ENCODE measurements at regions not wholly inside any gene's neighbourhood (a gene's known extent, or its start where the extent isn't known, plus 50 kb on each side); places are given as distances from the start of the nearest gene placed in this dataset.

DNA sequence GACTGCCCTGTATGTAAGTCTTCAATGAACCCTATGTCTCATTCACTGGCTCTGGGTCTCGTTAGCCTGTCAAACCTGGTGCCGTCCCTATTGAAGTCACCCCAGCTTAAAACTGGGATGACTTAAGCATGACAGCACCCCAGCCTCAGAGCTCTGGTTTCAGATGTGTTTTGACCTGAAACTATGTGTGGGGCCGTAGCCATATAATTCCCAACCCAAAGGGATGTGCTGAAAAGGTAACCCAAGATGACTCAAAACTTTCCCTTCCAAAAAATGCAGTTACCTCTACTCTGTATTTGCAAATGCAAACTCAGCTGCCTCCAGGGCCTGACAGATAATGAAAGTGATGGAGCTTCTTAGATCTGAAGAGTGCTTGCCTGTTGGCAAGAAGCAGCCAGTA lies 478.3 kb upstream of the ERCC4 start:
- ChIA-PET POLR2A (ENCODE audit: low non-redundant PET) (no interaction called here), CTCF (interaction anchor here (0.7 kb wide), 1 partner anchor 534 kb away, joined by 3 read pairs; no protein-coding TSS in a partner anchor)
- no peak for DNase-seq (ENCODE audit: low spot score)
- no peak for TF ChIP-seq CTCF (conservative IDR thresholded peaks at IDR 0.05; ENCODE audit: low read depth)
- H3K27ac ChIP-seq, result no peak overlapping the region

DNA sequence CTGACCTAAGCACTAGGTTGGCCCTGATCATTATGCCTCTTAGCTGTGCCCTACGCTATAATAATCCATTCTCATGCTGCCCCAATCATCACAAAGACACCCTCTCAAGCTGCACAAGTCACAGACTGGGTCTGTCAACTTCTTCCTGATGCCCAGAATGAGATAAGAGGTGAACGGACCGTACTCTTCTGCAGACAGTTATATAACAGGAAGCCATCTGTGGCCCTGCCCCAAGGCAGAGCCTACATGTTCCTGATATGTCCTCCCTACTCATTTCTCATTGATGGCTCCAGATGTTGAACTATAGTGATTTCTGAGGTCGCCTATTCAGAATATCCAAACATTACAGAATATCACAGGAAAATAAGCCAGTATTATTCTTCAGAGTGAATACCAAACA lies 471.6 kb upstream of the ERCC4 start:
- no peak overlapping the region for H3K27ac ChIP-seq
- ChIA-PET CTCF (no interaction called here), POLR2A (ENCODE audit: low non-redundant PET) (no interaction called here)
- no peak for TF ChIP-seq CTCF (conservative IDR thresholded peaks at IDR 0.05; ENCODE audit: low read depth)
- DNase-seq (ENCODE audit: low spot score), result no peak

DNA sequence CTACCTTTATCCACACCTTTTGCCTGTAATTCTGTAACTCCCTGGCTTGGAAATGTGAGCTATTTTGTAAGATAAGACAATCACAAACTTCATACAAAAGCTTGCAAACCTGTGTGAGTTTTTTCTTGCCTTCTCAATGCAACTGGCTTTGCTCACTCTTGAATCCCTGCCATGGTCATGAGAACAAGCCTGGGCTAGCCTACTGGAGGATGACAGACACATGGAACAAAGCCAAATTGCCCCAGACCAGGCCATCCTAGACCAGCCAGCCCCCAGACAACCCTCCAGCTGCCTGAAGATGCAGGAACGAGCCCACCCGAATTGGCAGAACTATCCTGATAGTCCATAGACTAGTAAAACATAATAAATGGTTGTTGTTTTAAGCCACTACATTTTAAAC lies 466.6 kb upstream of the ERCC4 start:
- peak overlapping the region; percentile 52 for H3K27ac ChIP-seq
- no peak for TF ChIP-seq CTCF (conservative IDR thresholded peaks at IDR 0.05; ENCODE audit: low read depth)
- CTCF ChIA-PET, result interaction anchor here (0.7 kb wide), 1 partner anchor 10 kb away, joined by 4 read pairs; no protein-coding TSS in a partner anchor
- peak; percentile 15 for DNase-seq (ENCODE audit: low spot score)
- POLR2A ChIA-PET (ENCODE audit: low non-redundant PET), result no interaction called here

DNA sequence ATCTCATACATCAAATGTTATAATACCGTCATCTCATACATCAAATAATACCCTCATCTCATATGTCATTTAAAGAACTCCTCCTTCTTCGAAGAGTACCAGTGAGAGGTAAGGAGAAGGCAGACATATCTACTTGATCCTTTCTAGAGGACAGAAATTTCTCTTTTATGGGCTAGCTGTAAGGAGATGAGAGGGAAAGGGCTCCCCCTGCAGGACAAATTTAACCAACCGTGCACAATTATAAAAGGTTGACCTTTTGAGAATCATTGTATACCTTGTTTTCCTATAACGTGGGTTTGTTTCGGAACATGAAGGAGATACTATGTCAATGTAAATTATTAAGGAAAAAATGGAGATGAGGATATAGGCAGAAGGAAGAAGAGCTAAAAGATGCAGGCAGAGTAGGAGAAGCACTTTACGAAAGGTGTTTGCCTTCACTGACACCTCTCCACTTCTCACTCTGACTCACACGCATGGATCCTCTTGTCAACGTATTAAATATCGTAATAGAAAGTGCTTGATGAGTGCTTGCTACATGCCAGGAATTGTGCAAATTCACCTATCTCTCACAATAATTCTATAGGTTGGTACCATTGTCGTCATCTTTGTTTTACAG lies 465.9 kb upstream of the ERCC4 start:
- peak; percentile 46 for TF ChIP-seq CTCF (conservative IDR thresholded peaks at IDR 0.05; ENCODE audit: low read depth)
- H3K27ac ChIP-seq, result no peak overlapping the region
- CTCF ChIA-PET, result no interaction called here
- DNase-seq (ENCODE audit: low spot score), result no peak
- POLR2A ChIA-PET (ENCODE audit: low non-redundant PET), result no interaction called here

DNA sequence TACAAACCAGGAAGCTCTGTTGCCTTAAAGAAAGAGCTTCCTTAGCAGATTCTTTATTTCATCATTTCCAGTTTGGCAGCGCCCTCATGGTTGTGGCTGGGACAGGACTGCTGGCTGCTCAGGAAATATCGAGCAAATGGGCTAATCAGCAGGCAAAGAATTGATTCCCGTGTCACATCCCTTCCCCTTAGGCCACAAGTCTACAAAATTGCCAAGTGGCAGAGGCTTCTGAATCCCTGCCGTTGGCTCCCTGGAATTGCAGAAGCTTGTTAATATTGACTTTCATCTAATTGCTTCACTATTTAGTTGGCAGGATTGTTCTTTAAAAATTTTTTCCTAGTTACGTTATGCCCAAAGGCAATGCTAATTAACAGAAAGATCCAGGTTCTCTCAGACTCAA lies 456.3 kb upstream of the ERCC4 start:
- CTCF ChIA-PET, result no interaction called here

GRCh38 chr16:13471036-13471435 lies 448.9 kb upstream of the ERCC4 start:
- POLR2A ChIA-PET (ENCODE audit: low non-redundant PET), result no interaction called here
- DNase-seq (ENCODE audit: low spot score), result no peak
- no peak overlapping the region for H3K27ac ChIP-seq
- no peak for TF ChIP-seq CTCF (conservative IDR thresholded peaks at IDR 0.05; ENCODE audit: low read depth)
- CTCF ChIA-PET, result no interaction called here

More for the DNA sequence above, 456.3 kb upstream of the ERCC4 start:
- no peak overlapping the region for H3K27ac ChIP-seq
- TF ChIP-seq CTCF (conservative IDR thresholded peaks at IDR 0.05; ENCODE audit: low read depth), result no peak
- POLR2A ChIA-PET (ENCODE audit: low non-redundant PET), result no interaction called here
- no peak for DNase-seq (ENCODE audit: low spot score)
